ENCODE measurements at regions not wholly inside any gene's neighbourhood (a gene's known extent, or its start where the extent isn't known, plus 50 kb on each side); places are given as distances from the start of the nearest gene placed in this dataset.

DNA sequence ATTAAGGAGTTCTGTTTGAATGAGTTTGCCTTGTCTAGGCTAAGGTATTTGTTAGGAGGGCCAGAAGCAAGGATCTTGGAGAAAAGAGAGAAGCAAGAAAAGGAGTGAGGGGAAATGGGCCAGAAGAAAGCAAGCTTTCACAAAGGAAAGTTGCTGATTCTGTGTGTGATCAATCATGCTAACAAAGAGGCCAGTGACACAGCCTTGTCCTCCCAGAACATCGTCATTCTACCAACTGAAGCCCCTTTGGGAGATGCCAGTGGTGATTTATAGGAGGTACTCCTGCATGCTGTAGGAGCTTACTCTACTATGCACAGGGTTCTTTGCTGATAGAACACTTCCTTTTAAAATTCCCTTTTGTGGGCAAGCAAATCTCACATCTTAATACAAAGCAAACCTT, 449.2 kb upstream of the SPRED2 start:
- H3K4me1 ChIP-seq (ENCODE audit: control insufficient read depth, insufficient read depth, low read length, unreplicated experiment), result no peaks in the 10 kb centered on the region
- H3K27ac ChIP-seq (ENCODE audit: low read depth, low read length), result no peak overlapping the region
- no peaks in the 10 kb centered on the region for H3K36me3 ChIP-seq (ENCODE audit: insufficient read depth, low read length)
- H3K4me3 ChIP-seq (ENCODE audit: low read depth, low read length), result no peak overlapping the region
- no peak overlapping the region for H2AFZ ChIP-seq (ENCODE audit: low read length, unreplicated experiment)
- no peaks in the 10 kb centered on the region for H3K79me2 ChIP-seq (ENCODE audit: control insufficient read depth, insufficient read depth, low read length, unreplicated experiment)
- no peaks in the 10 kb centered on the region for H3K27me3 ChIP-seq (ENCODE audit: insufficient read depth, low read length)

GRCh38 chr2:65880436-65880835, 448.0 kb upstream of the SPRED2 start:
- no peaks in the 10 kb centered on the region for H3K36me3 ChIP-seq (ENCODE audit: insufficient read depth, low read length)
- H3K79me2 ChIP-seq (ENCODE audit: control insufficient read depth, insufficient read depth, low read length, unreplicated experiment), result no peaks in the 10 kb centered on the region
- no peak overlapping the region for H3K27ac ChIP-seq (ENCODE audit: low read depth, low read length)
- H3K27me3 ChIP-seq (ENCODE audit: insufficient read depth, low read length), result no peaks in the 10 kb centered on the region
- no peak overlapping the region for H3K4me3 ChIP-seq (ENCODE audit: low read depth, low read length)
- no peaks in the 10 kb centered on the region for H3K4me1 ChIP-seq (ENCODE audit: control insufficient read depth, insufficient read depth, low read length, unreplicated experiment)
- no peak overlapping the region for H2AFZ ChIP-seq (ENCODE audit: low read length, unreplicated experiment)

DNA sequence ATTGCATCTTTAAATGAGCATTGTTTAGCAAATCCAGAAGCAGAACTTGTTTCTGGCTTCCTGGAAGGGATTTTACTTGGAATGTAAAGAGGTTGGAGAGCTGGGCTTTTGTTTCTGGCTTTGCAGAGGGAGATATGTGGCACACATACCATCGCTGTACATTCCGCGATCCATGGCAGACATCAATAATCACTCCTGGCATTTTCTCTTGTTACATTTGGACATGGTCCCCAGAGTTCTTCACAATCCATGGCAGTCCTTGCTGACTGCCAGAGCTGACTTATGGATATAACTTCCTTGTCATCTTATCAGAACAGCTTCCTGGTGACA, 445.6 kb upstream of the SPRED2 start:
- Histone ChIP-seq H3K27me3 (ENCODE audit: insufficient read depth, low read length) (no peaks in the 10 kb centered on the region), H3K4me3 (ENCODE audit: low read depth, low read length) (no peak overlapping the region), H2AFZ (ENCODE audit: low read length, unreplicated experiment) (no peak overlapping the region), H3K79me2 (ENCODE audit: control insufficient read depth, insufficient read depth, low read length, unreplicated experiment) (no peaks in the 10 kb centered on the region), H3K4me1 (ENCODE audit: control insufficient read depth, insufficient read depth, low read length, unreplicated experiment) (no peaks in the 10 kb centered on the region), H3K36me3 (ENCODE audit: insufficient read depth, low read length) (no peaks in the 10 kb centered on the region), H3K27ac (ENCODE audit: low read depth, low read length) (no peak overlapping the region)

GRCh38 chr2:65877331-65878010, 445.1 kb upstream of the SPRED2 start:
- Histone ChIP-seq H3K79me2 (ENCODE audit: control insufficient read depth, insufficient read depth, low read length, unreplicated experiment) (no peaks in the 10 kb centered on the region), H3K4me3 (ENCODE audit: low read depth, low read length) (no peak overlapping the region), H3K36me3 (ENCODE audit: insufficient read depth, low read length) (no peaks in the 10 kb centered on the region), H2AFZ (ENCODE audit: low read length, unreplicated experiment) (no peak overlapping the region), H3K27me3 (ENCODE audit: insufficient read depth, low read length) (no peaks in the 10 kb centered on the region), H3K27ac (ENCODE audit: low read depth, low read length) (no peak overlapping the region), H3K4me1 (ENCODE audit: control insufficient read depth, insufficient read depth, low read length, unreplicated experiment) (no peaks in the 10 kb centered on the region)

- Histone ChIP-seq H2AFZ (ENCODE audit: low read length, unreplicated experiment) (no peak overlapping the region), H3K4me1 (ENCODE audit: control insufficient read depth, insufficient read depth, low read length, unreplicated experiment) (no peaks in the 10 kb centered on the region), H3K27me3 (ENCODE audit: insufficient read depth, low read length) (no peaks in the 10 kb centered on the region), H3K36me3 (ENCODE audit: insufficient read depth, low read length) (no peaks in the 10 kb centered on the region), H3K79me2 (ENCODE audit: control insufficient read depth, insufficient read depth, low read length, unreplicated experiment) (no peaks in the 10 kb centered on the region), H3K27ac (ENCODE audit: low read depth, low read length) (no peak overlapping the region), H3K4me3 (ENCODE audit: low read depth, low read length) (no peak overlapping the region)
These were observed 443.7 kb upstream of the SPRED2 start for GRCh38 chr2:65876114-65876513.

DNA sequence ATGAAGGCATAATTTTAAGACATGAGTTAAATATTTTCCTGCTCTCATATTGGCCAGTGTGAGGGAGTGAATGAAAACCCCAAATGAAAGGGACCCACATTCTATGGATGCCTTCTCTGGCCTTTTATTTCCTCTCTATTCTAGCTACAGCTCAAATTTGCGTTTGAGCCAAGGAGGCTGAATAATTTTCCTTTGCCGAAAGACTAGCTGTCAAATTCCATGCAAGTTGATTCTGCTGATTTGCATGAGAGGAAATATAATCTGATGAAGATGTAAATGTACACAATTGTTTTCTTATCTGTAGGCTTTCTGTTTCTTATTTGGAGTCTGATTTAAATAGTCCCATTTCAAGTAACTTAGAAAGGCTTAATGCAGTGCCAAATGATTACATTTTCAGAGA, 438.4 kb upstream of the SPRED2 start:
- H3K79me2 ChIP-seq (ENCODE audit: control insufficient read depth, insufficient read depth, low read length, unreplicated experiment), result no peaks in the 10 kb centered on the region
- H3K36me3 ChIP-seq (ENCODE audit: insufficient read depth, low read length), result no peaks in the 10 kb centered on the region
- no peak overlapping the region for H3K27ac ChIP-seq (ENCODE audit: low read depth, low read length)
- no peak overlapping the region for H2AFZ ChIP-seq (ENCODE audit: low read length, unreplicated experiment)
- H3K4me1 ChIP-seq (ENCODE audit: control insufficient read depth, insufficient read depth, low read length, unreplicated experiment), result no peaks in the 10 kb centered on the region
- H3K27me3 ChIP-seq (ENCODE audit: insufficient read depth, low read length), result no peaks in the 10 kb centered on the region
- H3K4me3 ChIP-seq (ENCODE audit: low read depth, low read length), result no peak overlapping the region

GRCh38 chr2:65869296-65869695, 436.9 kb upstream of the SPRED2 start:
- no peak overlapping the region for H3K4me3 ChIP-seq (ENCODE audit: low read depth, low read length)
- H3K27ac ChIP-seq (ENCODE audit: low read depth, low read length), result no peak overlapping the region
- no peaks in the 10 kb centered on the region for H3K79me2 ChIP-seq (ENCODE audit: control insufficient read depth, insufficient read depth, low read length, unreplicated experiment)
- H3K36me3 ChIP-seq (ENCODE audit: insufficient read depth, low read length), result no peaks in the 10 kb centered on the region
- H3K27me3 ChIP-seq (ENCODE audit: insufficient read depth, low read length), result no peaks in the 10 kb centered on the region
- no peaks in the 10 kb centered on the region for H3K4me1 ChIP-seq (ENCODE audit: control insufficient read depth, insufficient read depth, low read length, unreplicated experiment)
- no peak overlapping the region for H2AFZ ChIP-seq (ENCODE audit: low read length, unreplicated experiment)

- H3K79me2 ChIP-seq (ENCODE audit: control insufficient read depth, insufficient read depth, low read length, unreplicated experiment), result no peaks in the 10 kb centered on the region
- H3K27me3 ChIP-seq (ENCODE audit: insufficient read depth, low read length), result no peaks in the 10 kb centered on the region
- H3K4me1 ChIP-seq (ENCODE audit: control insufficient read depth, insufficient read depth, low read length, unreplicated experiment), result no peaks in the 10 kb centered on the region
- H3K4me3 ChIP-seq (ENCODE audit: low read depth, low read length), result no peak overlapping the region
- no peak overlapping the region for H2AFZ ChIP-seq (ENCODE audit: low read length, unreplicated experiment)
- H3K27ac ChIP-seq (ENCODE audit: low read depth, low read length), result no peak overlapping the region
- no peaks in the 10 kb centered on the region for H3K36me3 ChIP-seq (ENCODE audit: insufficient read depth, low read length)
These were observed 435.8 kb upstream of the SPRED2 start for GRCh38 chr2:65868177-65868576.

DNA sequence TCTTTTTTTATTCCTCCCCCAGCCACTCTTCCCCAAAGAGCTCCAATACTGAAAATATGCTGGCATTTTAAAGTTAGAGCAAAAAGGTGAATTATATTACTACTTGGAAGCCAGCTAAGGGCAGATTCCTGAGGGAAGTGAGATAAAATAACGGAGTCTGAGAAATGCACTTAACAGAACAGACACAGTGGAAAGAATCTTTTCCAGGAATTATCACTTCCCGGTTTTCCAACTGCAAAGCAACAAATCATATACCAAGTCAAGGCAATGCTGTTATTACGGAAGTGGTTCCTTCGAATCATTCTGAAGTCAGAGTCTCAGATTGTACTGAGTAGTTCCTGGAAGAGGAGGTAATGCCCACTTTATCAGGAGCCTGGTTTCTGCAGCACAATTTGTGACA, 435.0 kb upstream of the SPRED2 start:
- Histone ChIP-seq H3K36me3 (ENCODE audit: insufficient read depth, low read length) (no peaks in the 10 kb centered on the region), H3K79me2 (ENCODE audit: control insufficient read depth, insufficient read depth, low read length, unreplicated experiment) (no peaks in the 10 kb centered on the region), H3K27me3 (ENCODE audit: insufficient read depth, low read length) (no peaks in the 10 kb centered on the region), H2AFZ (ENCODE audit: low read length, unreplicated experiment) (no peak overlapping the region), H3K4me3 (ENCODE audit: low read depth, low read length) (no peak overlapping the region), H3K4me1 (ENCODE audit: control insufficient read depth, insufficient read depth, low read length, unreplicated experiment) (no peaks in the 10 kb centered on the region), H3K27ac (ENCODE audit: low read depth, low read length) (no peak overlapping the region)

- Histone ChIP-seq H3K27me3 (ENCODE audit: insufficient read depth, low read length) (no peaks in the 10 kb centered on the region), H3K4me3 (ENCODE audit: low read depth, low read length) (no peak overlapping the region)
These were observed 433.7 kb upstream of the SPRED2 start for GRCh38 chr2:65866148-65866547.

DNA sequence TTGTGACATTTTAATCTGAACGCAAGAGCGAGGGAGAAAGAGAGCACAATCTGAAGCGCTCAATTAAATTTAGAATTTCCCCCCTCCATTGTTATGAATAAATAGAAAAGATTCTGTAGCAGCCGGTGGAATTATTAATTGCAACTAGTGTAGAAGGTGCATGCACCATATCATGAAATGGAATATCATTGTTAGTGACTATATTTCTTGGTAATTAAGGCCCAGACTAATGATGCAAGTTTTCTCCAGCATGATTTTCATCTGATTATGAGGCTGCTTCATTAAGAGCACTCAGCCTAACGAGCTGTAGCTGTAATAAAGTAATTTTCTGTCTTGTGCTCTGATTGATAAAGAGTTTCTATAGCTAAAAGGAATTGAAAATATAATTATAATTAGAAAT, 432.2 kb upstream of the SPRED2 start:
- H3K36me3 ChIP-seq (ENCODE audit: insufficient read depth, low read length), result no peaks in the 10 kb centered on the region
- no peak overlapping the region for H3K4me3 ChIP-seq (ENCODE audit: low read depth, low read length)
- H3K27me3 ChIP-seq (ENCODE audit: insufficient read depth, low read length), result no peaks in the 10 kb centered on the region
- H3K27ac ChIP-seq (ENCODE audit: low read depth, low read length), result no peak overlapping the region
- no peak overlapping the region for H2AFZ ChIP-seq (ENCODE audit: low read length, unreplicated experiment)
- H3K79me2 ChIP-seq (ENCODE audit: control insufficient read depth, insufficient read depth, low read length, unreplicated experiment), result no peaks in the 10 kb centered on the region
- no peaks in the 10 kb centered on the region for H3K4me1 ChIP-seq (ENCODE audit: control insufficient read depth, insufficient read depth, low read length, unreplicated experiment)

More at GRCh38 chr2:65866148-65866547, 433.7 kb upstream of the SPRED2 start:
- H3K36me3 ChIP-seq (ENCODE audit: insufficient read depth, low read length), result no peaks in the 10 kb centered on the region
- H3K27ac ChIP-seq (ENCODE audit: low read depth, low read length), result no peak overlapping the region
- no peaks in the 10 kb centered on the region for H3K4me1 ChIP-seq (ENCODE audit: control insufficient read depth, insufficient read depth, low read length, unreplicated experiment)
- H3K79me2 ChIP-seq (ENCODE audit: control insufficient read depth, insufficient read depth, low read length, unreplicated experiment), result no peaks in the 10 kb centered on the region
- no peak overlapping the region for H2AFZ ChIP-seq (ENCODE audit: low read length, unreplicated experiment)
